Pancreas (tissue), 10 donors: ENCODE measurements at regions not wholly inside any gene's neighbourhood (a gene's known extent, or its start where the extent isn't known, plus 50 kb on each side); places are given as distances from the start of the nearest gene placed in this dataset.

Experiments
- ATAC-seq, 4 donors: fragments of 200-7000 bp; cut with Tn5 transposase; one replicate each; pipeline versions ENCODE4 v1.8.0 to v1.9.1; 2020; ENCODE audit warnings: mild to moderate bottlenecking in 4 of 4, moderate library complexity in 4 of 4
- DNase-seq, 6 donors: peaks; one replicate each; pipeline ENCODE4 v3.0.0-alpha.2; 2020
- FAIRE-seq: peaks from 2 replicates; lab custom pipeline; 2012; peaks lifted over from hg19 to GRCh38; lab: Jason Lieb, UNC
- H3K27ac ChIP-seq, 4 donors: fragments of 200-600 bp; sonication (generic); 1 replicate in 3 of 4; 2 replicates in 1 of 4; pipeline versions ENCODE4 v1.5.0 to v1.8.0; 2020
- H3K27me3 ChIP-seq, 4 donors: fragments of 200-600 bp; one replicate each; pipeline ENCODE4 v1.8.0; 2021
- H3K36me3 ChIP-seq, 3 donors: fragments of 200-600 bp; sonication (generic) in 1 of 3; one replicate each; pipeline versions ENCODE4 v1.5.0 to v1.8.0; 2020 to 2021
- H3K4me1 ChIP-seq, 3 donors: fragments of 200-600 bp; one replicate each; pipeline ENCODE4 v1.8.0; 2021
- H3K4me3 ChIP-seq, 4 donors: fragments of 200-600 bp; sonication (generic) in 2 of 4; one replicate each; pipeline versions ENCODE4 v1.5.0 to v1.8.0; 2020 to 2021
- H3K9me3 ChIP-seq, 4 donors: fragments of 200-600 bp; one replicate each; pipeline ENCODE4 v1.8.0; 2021
- CTCF ChIP-seq, 4 donors: fragments of 200-600 bp; sonication (generic) in 3 of 4; IDR thresholded peaks; one replicate each; pipeline versions ENCODE4 v1.5.0 to v1.8.0; 2021; ENCODE audit warnings: antibody characterized with exemption in 4 of 4
- WGBS, 2 donors: extraction: QIAGEN DNeasy Blood & Tissue Kit; methylation state at CpG; one replicate each; pipeline ENCODE4 v1.1.7; 2013; 5-methylcytosine and 5-hydroxymethylcytosine counted together
- intact Hi-C, 3 donors: fragments of 100-400 bp; cut with DNase I; formaldehyde crosslinking; loops; one replicate each; pipeline versions ENCODE4 v1.11.1 to v1.14.2; 2022
- donor health status: healthy with polysubstance abuse.
- donor health status: DM: no; HTN: no; CAD: no; lungs with moderate emphysema.
- donor health status: DM: no; HTN: no; CAD: no.
- donor health status: control.
- donor health status: control.
- donor health status: Bipolar disorder and iron deficiency.
- donor health status: DM: yes; HTN: yes; CAD: no.
- donor health status: DM: no; HTN: no; CAD: no.
- donor health status: DM: no; HTN: no; CAD: no.
- donor health status: DM: yes; HTN: yes; CAD: no.

- intact Hi-C loops, result no loop called here
- no peaks in the 10 kb centered on the region for H3K9me3 ChIP-seq
- no peak for DNase-seq
- H3K36me3 ChIP-seq, result no peaks in the 10 kb centered on the region
- H3K4me1 ChIP-seq, result peaks cover 0 to 14% (median 11%) of the 10 kb centered on the region in 3 donors
- no peak for FAIRE-seq
- ATAC-seq, result no peak
- WGBS, 2 donors, result 67 to 89% methylated on average over 2 of the region's 2 CpGs
- no peak overlapping the region for H3K4me3 ChIP-seq
- TF ChIP-seq CTCF (IDR thresholded peaks at IDR 0.05), result no peak
- no peak overlapping the region for H3K27ac ChIP-seq
- H3K27me3 ChIP-seq, result no peaks in the 10 kb centered on the region
Observed at GRCh38 chr9:82333671-82334070, 345.1 kb downstream of the SPATA31D1 start.

GRCh38 chr9:82334286-82334685 lies 345.7 kb downstream of the SPATA31D1 start:
- Histone ChIP-seq H3K27ac (no peak overlapping the region), H3K27me3 (no peaks in the 10 kb centered on the region), H3K9me3 (no peaks in the 10 kb centered on the region), H3K4me3 (no peak overlapping the region), H3K4me1 (peaks cover 0 to 14% (median 11%) of the 10 kb centered on the region in 3 donors), H3K36me3 (no peaks in the 10 kb centered on the region)
- FAIRE-seq (no peak), ATAC-seq (no peak), DNase-seq (no peak)
- TF ChIP-seq CTCF (IDR thresholded peaks at IDR 0.05), result no peak
- intact Hi-C loops, result no loop called here

- intact Hi-C loops, result no loop called here
- H3K4me3 ChIP-seq, result no peak overlapping the region
- DNase-seq (no peak), ATAC-seq (no peak), FAIRE-seq (no peak)
- peaks cover 0 to 5% (median 3%) of the 10 kb centered on the region in 3 donors for H3K4me1 ChIP-seq
- no peaks in the 10 kb centered on the region for H3K27me3 ChIP-seq
- no peak for TF ChIP-seq CTCF (IDR thresholded peaks at IDR 0.05)
- no peaks in the 10 kb centered on the region for H3K36me3 ChIP-seq
- H3K27ac ChIP-seq, result no peak overlapping the region
- no peaks in the 10 kb centered on the region for H3K9me3 ChIP-seq
Observed at GRCh38 chr9:82337351-82337750, 348.8 kb downstream of the SPATA31D1 start.

GRCh38 chr9:82342046-82342445 lies 353.5 kb downstream of the SPATA31D1 start:
- no peaks in the 10 kb centered on the region for H3K36me3 ChIP-seq
- H3K4me3 ChIP-seq, result no peak overlapping the region
- TF ChIP-seq CTCF (IDR thresholded peaks at IDR 0.05), result no peak
- H3K27me3 ChIP-seq, result no peaks in the 10 kb centered on the region
- ATAC-seq, result no peak
- no peak for FAIRE-seq
- no peak for DNase-seq
- intact Hi-C loops, result no loop called here
- H3K4me1 ChIP-seq, result no peaks in the 10 kb centered on the region
- WGBS, 2 donors, result 17% methylated on average over 2 of the region's 2 CpGs
- H3K27ac ChIP-seq, result no peak overlapping the region
- no peaks in the 10 kb centered on the region for H3K9me3 ChIP-seq

- FAIRE-seq, result no peak
- Histone ChIP-seq H3K27ac (no peak overlapping the region), H3K4me3 (no peak overlapping the region), H3K36me3 (no peaks in the 10 kb centered on the region), H3K9me3 (no peaks in the 10 kb centered on the region), H3K4me1 (no peaks in the 10 kb centered on the region), H3K27me3 (no peaks in the 10 kb centered on the region)
- DNase-seq, result no peak
- intact Hi-C loops, result no loop called here
- no peak for TF ChIP-seq CTCF (IDR thresholded peaks at IDR 0.05)
- no peak for ATAC-seq
- WGBS, 2 donors, result 57 to 59% methylated on average over 2 of the region's 2 CpGs
Observed at GRCh38 chr9:82346040-82346439, 357.5 kb downstream of the SPATA31D1 start.
